PFSK-1 (cell line): ENCODE measurements at regions not wholly inside any gene's neighbourhood (a gene's known extent, or its start where the extent isn't known, plus 50 kb on each side); places are given as distances from the start of the nearest gene placed in this dataset.

Experiments
- FOXP2 ChIP-seq: optimal IDR thresholded peaks from 2 replicates; pipeline ENCODE3; 2011; ENCODE audit warnings: borderline replicate concordance, control low read depth, inconsistent platforms; ENCODE audit not compliant: insufficient read depth; ENCODE audit errors: extremely low read length, extremely low read depth
- POLR2AphosphoS5 ChIP-seq: IDR thresholded peaks from 2 replicates; pipeline ENCODE4 v1.6.1; 2012; ENCODE audit warnings: low read depth, mild to moderate bottlenecking, control low read depth, low read length, moderate library complexity
- SIN3A ChIP-seq: IDR thresholded peaks from 2 replicates; pipeline ENCODE4 v1.6.1; 2012; ENCODE audit warnings: mild to moderate bottlenecking, low read length, moderate library complexity, borderline replicate concordance; ENCODE audit not compliant: insufficient read depth
- TAF1 ChIP-seq: IDR thresholded peaks from 2 replicates; pipeline ENCODE4 v1.6.1; 2012; ENCODE audit warnings: low read length, control low read depth, borderline replicate concordance; ENCODE audit not compliant: insufficient read depth
- TF ChIP-seq, protein P1 (sequence below), 2 experiments: IDR thresholded peaks; 2 replicates each; pipeline versions ENCODE4 v1.6.1 to v1.8.0; 2011 to 2012; ENCODE audit warnings: low read depth in 2 of 2, low read length in 2 of 2, control low read depth in 1 of 2, inconsistent platforms in 1 of 2, mild to moderate bottlenecking in 1 of 2, moderate library complexity in 1 of 2; ENCODE audit not compliant: insufficient read depth in 1 of 2

DNA sequence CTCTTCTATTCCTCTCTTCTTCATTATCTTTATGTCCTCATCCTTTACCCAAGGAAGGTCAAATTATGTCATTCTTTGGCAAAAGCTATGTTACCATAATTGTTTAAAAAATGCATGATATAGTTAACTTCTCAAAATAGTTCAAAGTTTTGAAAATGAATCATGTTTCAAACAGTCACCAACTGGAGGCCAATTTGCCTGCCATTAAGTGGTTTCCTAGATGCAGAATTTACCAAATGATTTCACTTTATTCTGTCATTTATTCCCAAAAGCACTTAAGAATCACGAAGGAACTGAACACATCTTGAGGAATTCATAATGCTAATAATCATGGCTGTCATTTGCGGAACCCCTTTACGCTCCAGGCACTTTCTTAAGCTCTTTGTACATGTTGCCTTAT, 190.9 kb upstream of the CDH11 start:
- TF ChIP-seq, protein P1, sequence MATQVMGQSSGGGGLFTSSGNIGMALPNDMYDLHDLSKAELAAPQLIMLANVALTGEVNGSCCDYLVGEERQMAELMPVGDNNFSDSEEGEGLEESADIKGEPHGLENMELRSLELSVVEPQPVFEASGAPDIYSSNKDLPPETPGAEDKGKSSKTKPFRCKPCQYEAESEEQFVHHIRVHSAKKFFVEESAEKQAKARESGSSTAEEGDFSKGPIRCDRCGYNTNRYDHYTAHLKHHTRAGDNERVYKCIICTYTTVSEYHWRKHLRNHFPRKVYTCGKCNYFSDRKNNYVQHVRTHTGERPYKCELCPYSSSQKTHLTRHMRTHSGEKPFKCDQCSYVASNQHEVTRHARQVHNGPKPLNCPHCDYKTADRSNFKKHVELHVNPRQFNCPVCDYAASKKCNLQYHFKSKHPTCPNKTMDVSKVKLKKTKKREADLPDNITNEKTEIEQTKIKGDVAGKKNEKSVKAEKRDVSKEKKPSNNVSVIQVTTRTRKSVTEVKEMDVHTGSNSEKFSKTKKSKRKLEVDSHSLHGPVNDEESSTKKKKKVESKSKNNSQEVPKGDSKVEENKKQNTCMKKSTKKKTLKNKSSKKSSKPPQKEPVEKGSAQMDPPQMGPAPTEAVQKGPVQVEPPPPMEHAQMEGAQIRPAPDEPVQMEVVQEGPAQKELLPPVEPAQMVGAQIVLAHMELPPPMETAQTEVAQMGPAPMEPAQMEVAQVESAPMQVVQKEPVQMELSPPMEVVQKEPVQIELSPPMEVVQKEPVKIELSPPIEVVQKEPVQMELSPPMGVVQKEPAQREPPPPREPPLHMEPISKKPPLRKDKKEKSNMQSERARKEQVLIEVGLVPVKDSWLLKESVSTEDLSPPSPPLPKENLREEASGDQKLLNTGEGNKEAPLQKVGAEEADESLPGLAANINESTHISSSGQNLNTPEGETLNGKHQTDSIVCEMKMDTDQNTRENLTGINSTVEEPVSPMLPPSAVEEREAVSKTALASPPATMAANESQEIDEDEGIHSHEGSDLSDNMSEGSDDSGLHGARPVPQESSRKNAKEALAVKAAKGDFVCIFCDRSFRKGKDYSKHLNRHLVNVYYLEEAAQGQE (IDR thresholded peaks at IDR 0.05; ENCODE audit: insufficient read depth in 1 of 2, low read depth in 2 of 2, low read length in 2 of 2), result no peak
- no peak for TF ChIP-seq POLR2AphosphoS5
- no peak for TF ChIP-seq SIN3A
- no peak for TF ChIP-seq TAF1
- no peak for TF ChIP-seq FOXP2

DNA sequence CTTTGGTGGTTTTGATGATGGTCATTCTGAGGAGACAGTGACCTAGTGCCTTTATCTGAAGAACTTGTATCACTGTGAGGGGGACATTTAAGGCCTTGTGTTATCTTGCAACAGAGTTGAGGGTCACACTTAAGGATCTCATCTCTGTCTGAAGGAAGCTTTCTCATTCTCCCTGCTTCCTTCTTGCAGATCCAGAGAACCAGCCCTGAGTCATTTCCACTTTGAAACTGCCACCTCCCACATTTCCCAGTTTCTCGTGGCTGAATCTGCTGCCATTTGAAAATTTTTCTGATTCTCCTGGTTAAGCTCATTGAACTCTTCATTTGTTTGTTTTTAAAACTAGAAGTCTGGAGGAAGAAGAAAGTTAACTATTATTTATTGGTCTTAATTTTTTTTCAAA, 190.2 kb upstream of the CDH11 start:
- TF ChIP-seq, protein P1 (IDR thresholded peaks at IDR 0.05; ENCODE audit: insufficient read depth in 1 of 2, low read depth in 2 of 2, low read length in 2 of 2), result no peak
- TF ChIP-seq FOXP2 (no peak), TAF1 (no peak)

DNA sequence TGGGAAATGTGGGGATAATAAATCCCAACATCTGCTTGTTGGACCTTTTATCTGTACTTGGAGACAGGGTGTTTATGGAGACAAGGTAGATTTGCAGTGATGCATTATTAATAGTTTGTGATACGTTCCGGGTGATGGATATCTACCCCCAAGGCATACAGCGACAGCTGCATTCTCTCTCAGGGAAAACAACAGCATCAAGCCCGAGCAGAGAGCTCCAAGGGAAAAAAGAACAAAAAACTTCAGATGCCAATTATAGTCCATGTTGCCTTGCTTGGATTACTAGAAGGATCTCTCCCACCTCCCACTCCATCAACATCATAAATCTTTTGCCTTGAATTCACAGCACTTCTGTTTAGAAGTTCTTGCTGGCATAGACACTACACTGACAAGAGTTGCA, 187.5 kb upstream of the CDH11 start:
- no peak for TF ChIP-seq FOXP2
- TF ChIP-seq, protein P1 (IDR thresholded peaks at IDR 0.05; ENCODE audit: insufficient read depth in 1 of 2, low read depth in 2 of 2, low read length in 2 of 2), result no peak
- no peak for TF ChIP-seq POLR2AphosphoS5
- TF ChIP-seq TAF1, result no peak
- no peak for TF ChIP-seq SIN3A

DNA sequence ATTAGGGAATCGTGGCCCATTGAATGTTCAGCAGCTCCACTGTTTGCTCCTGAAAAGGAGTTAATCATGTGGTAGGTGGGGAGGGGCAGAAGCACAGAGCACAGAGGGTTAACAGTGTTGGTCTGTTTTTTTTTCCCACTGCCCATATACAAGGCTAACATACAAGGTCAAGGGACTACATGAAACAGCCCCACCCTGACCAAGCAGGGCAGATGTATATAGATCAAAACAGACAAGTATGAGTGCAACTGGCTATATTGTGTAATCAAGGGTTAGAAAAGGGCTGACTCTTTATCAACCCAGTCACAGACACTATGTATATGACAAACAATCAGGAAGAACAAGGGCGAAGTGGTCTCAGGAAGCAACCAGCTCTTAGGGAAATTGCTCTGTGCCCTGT, 186.6 kb upstream of the CDH11 start:
- TF ChIP-seq POLR2AphosphoS5, result no peak
- no peak for TF ChIP-seq TAF1
- no peak for TF ChIP-seq SIN3A
- no peak for TF ChIP-seq FOXP2
- TF ChIP-seq, protein P1 (IDR thresholded peaks at IDR 0.05; ENCODE audit: insufficient read depth in 1 of 2, low read depth in 2 of 2, low read length in 2 of 2), result no peak

DNA sequence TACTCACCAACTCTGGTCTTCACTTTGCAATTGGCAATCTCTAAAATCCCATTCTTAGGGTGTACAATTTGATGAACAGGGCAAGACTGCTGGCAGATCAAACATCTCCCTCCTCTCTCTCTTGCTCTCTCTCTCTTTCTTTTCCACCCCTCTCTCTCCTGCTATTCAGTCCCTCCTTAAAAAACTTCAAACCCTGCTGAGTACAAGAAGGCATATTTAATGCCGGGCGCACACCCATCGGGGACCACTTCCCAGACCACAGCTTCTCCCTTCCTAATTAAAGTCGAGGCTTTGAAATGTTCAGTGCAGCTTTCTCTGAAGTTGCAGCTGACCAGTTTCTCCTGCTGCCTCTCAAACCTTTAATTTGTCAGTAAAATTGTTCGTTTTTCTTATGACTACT, 185.4 kb upstream of the CDH11 start:
- TF ChIP-seq, protein P1 (IDR thresholded peaks at IDR 0.05; ENCODE audit: insufficient read depth in 1 of 2, low read depth in 2 of 2, low read length in 2 of 2), result no peak
- no peak for TF ChIP-seq FOXP2
- no peak for TF ChIP-seq POLR2AphosphoS5
- TF ChIP-seq TAF1, result no peak
- no peak for TF ChIP-seq SIN3A
